Lung (tissue), 11 donors: ENCODE measurements at regions not wholly inside any gene's neighbourhood (a gene's known extent, or its start where the extent isn't known, plus 50 kb on each side); places are given as distances from the start of the nearest gene placed in this dataset.

Experiments used
- ATAC-seq: fragments of 200-7000 bp; cut with Tn5 transposase; one replicate; pipeline ENCODE4 v1.9.1; 2020; ENCODE audit warnings: moderate number of reproducible peaks; ENCODE audit not compliant: insufficient read depth, low FRiP score
- DNase-seq, 3 donors: peaks; one replicate each; pipeline ENCODE4 v3.0.0-alpha.2; 2013 to 2017
- H3K27ac ChIP-seq, 2 donors: one replicate each; pipeline ENCODE4 v1.5.1; 2013; ENCODE audit warnings: mild to moderate bottlenecking in 2 of 2, moderate library complexity in 2 of 2, control low read depth in 1 of 2, inconsistent platforms in 1 of 2, low read depth in 1 of 2, low read length in 1 of 2
- H3K27me3 ChIP-seq, 3 donors: one replicate each; pipeline ENCODE4 v1.5.1; 2013; ENCODE audit warnings: low read length in 2 of 3; ENCODE audit not compliant: control insufficient read depth in 3 of 3, insufficient read depth in 3 of 3
- H3K36me3 ChIP-seq, 4 donors: one replicate each; pipeline ENCODE4 v1.5.1; 2013; ENCODE audit warnings: low read length in 4 of 4, mild to moderate bottlenecking in 1 of 4, moderate library complexity in 1 of 4; ENCODE audit not compliant: control insufficient read depth in 4 of 4, insufficient read depth in 4 of 4
- H3K4me1 ChIP-seq, 5 donors: one replicate each; pipeline ENCODE4 v1.5.1; 2013; ENCODE audit warnings: low read length in 5 of 5, mild to moderate bottlenecking in 2 of 5, moderate library complexity in 1 of 5; ENCODE audit not compliant: control insufficient read depth in 5 of 5, insufficient read depth in 5 of 5
- H3K4me3 ChIP-seq: one replicate; pipeline ENCODE4 v1.5.1; 2013; ENCODE audit warnings: mild to moderate bottlenecking, control low read depth, moderate library complexity
- H3K9ac ChIP-seq, 2 donors: one replicate each; pipeline ENCODE4 v1.5.1; 2013; ENCODE audit warnings: low read length in 2 of 2, control low read depth in 1 of 2; ENCODE audit not compliant: insufficient read depth in 1 of 2
- H3K9me3 ChIP-seq, 4 donors: one replicate each; pipeline ENCODE4 v1.5.1; 2013; ENCODE audit warnings: low read length in 3 of 4, mild to moderate bottlenecking in 1 of 4, moderate library complexity in 1 of 4; ENCODE audit not compliant: control insufficient read depth in 4 of 4, insufficient read depth in 3 of 4
- CTCF ChIP-seq: IDR thresholded peaks from 2 replicates; pipeline ENCODE4 v1.5.1; 2012; ENCODE audit warnings: mild to moderate bottlenecking; ENCODE audit errors: control extremely low read depth, extremely low read depth
- WGBS, 2 donors: extraction: QIAGEN DNeasy Blood & Tissue Kit; methylation state at CpG; one replicate each; pipeline ENCODE4 v1.1.7; 2013; 5-methylcytosine and 5-hydroxymethylcytosine counted together
- donor health status: control.
- donor health status: control.
- donor health status: Bipolar disorder and iron deficiency.
- donor health status: healthy.
- donor health status: DM: yes; HTN: yes; CAD: no.

DNA sequence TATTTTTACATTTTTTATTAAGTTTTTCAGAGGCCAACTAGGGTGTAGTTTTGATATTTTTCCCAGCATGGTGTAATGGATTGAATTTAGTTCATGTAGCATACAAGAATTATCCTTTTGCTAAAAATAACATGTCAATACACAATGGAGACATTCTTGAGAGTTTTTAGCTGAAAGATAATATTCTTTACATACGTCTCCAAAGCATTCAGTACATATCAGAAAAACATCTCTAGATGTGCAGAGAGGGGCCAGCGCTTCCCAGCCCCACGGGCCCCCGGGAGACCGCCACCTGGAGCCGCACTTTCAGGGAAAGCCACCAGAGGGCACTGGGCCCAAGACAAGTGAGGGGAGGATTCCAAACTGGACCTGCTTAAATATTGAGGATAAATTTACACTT lies 499.4 kb downstream of the GALR1 start:
- no peak overlapping the region for H3K9ac ChIP-seq
- peak in 1 of 3 donors; percentile 8 for DNase-seq
- H3K27ac ChIP-seq, result no peak overlapping the region
- TF ChIP-seq CTCF, result no peak
- H3K9me3 ChIP-seq, result no peaks in the 10 kb centered on the region
- no peak overlapping the region for H3K4me3 ChIP-seq
- H3K4me1 ChIP-seq, result peaks cover 0 to 3% (median 0%) of the 10 kb centered on the region in 5 donors
- peaks cover 0 to 3% (median 0%) of the 10 kb centered on the region in 3 donors for H3K27me3 ChIP-seq
- ATAC-seq, result no peak
- WGBS, 2 donors, result 27 to 28% methylated on average over 6 of the region's 6 CpGs
- no peaks in the 10 kb centered on the region for H3K36me3 ChIP-seq

DNA sequence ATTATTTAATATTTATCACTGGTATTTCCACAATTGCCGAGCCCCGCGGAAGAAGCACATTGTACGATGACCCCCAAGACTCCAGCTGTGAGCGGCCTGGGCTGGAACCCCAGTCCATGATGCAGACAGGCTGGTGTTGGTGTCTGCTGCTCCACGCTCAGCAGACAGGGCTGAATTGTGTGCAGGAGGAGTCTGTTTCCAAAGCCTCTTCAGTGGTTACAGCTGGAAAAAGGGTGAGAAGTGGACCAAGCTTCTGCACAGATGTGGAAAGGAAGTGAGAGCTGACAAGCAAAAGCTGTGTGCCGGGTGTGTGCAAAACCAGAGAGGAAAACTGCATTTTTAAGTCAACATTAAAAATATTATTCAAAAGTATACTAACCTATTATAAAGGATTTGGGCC lies 500.4 kb downstream of the GALR1 start:
- Histone ChIP-seq H3K36me3 (no peaks in the 10 kb centered on the region), H3K27me3 (peaks cover 0 to 8% (median 0%) of the 10 kb centered on the region in 3 donors), H3K4me1 (peaks cover 0 to 3% (median 0%) of the 10 kb centered on the region in 5 donors), H3K9me3 (no peaks in the 10 kb centered on the region), H3K27ac (no peak overlapping the region), H3K9ac (no peak overlapping the region), H3K4me3 (no peak overlapping the region)
- 75 to 81% methylated on average over 7 of the region's 7 CpGs for WGBS, 2 donors
- peak; percentile 57 to 85 (median 68) for DNase-seq
- no peak for ATAC-seq
- TF ChIP-seq CTCF, result no peak

- no peak for TF ChIP-seq CTCF
These were observed 504.9 kb downstream of the GALR1 start for GRCh38 chr18:77754475-77755044.

GRCh38 chr18:77755187-77755586 lies 505.5 kb downstream of the GALR1 start:
- Histone ChIP-seq H3K27ac (no peak overlapping the region), H3K9me3 (no peaks in the 10 kb centered on the region), H3K36me3 (no peaks in the 10 kb centered on the region), H3K4me1 (peaks cover 0 to 3% (median 0%) of the 10 kb centered on the region in 5 donors), H3K27me3 (peaks cover 0 to 12% (median 8%) of the 10 kb centered on the region in 3 donors), H3K4me3 (no peak overlapping the region), H3K9ac (no peak overlapping the region)
- ATAC-seq (no peak), DNase-seq (no peak)
- 71 to 74% methylated on average over 6 of the region's 6 CpGs for WGBS, 2 donors
- TF ChIP-seq CTCF, result no peak

More at GRCh38 chr18:77754475-77755044, 504.9 kb downstream of the GALR1 start:
- Histone ChIP-seq H3K36me3 (no peaks in the 10 kb centered on the region), H3K9me3 (no peaks in the 10 kb centered on the region), H3K9ac (no peak overlapping the region), H3K4me3 (no peak overlapping the region), H3K4me1 (peaks cover 0 to 3% (median 0%) of the 10 kb centered on the region in 5 donors), H3K27ac (no peak overlapping the region), H3K27me3 (peaks cover 0 to 8% (median 3%) of the 10 kb centered on the region in 3 donors)
- no peak for ATAC-seq
- no peak for DNase-seq
- WGBS, 2 donors, result 39 to 46% methylated on average over 7 of the region's 7 CpGs
